ENCODE measurements at regions not wholly inside any gene's neighbourhood (a gene's known extent, or its start where the extent isn't known, plus 50 kb on each side); places are given as distances from the start of the nearest gene placed in this dataset.

- intact Hi-C loops (cut with micrococcal nuclease; ENCODE audit: unreplicated experiment) = no loop called here
- H3K27me3 ChIP-seq (replicated peaks; ENCODE audit: control insufficient read depth, insufficient read depth, low read length) = no peaks in the 10 kb centered on the region
- Mint-ChIP-seq H3K36me3 (ENCODE audit: insufficient read depth, unreplicated experiment) (no peaks in the 10 kb centered on the region), H3K27ac (ENCODE audit: unreplicated experiment) (no peak overlapping the region), H3K4me3 (ENCODE audit: unreplicated experiment) (no peak overlapping the region), H3K4me1 (ENCODE audit: low read depth, unreplicated experiment) (peaks cover 23% of the 10 kb centered on the region), H3K27me3 (ENCODE audit: insufficient read depth, unreplicated experiment) (no peaks in the 10 kb centered on the region), H3K9me3 (ENCODE audit: unreplicated experiment) (no peaks in the 10 kb centered on the region)
- no peak for DNase-seq
- CTCF ChIA-PET = interaction anchor here (0.6 kb wide), 1 partner anchor 299 kb away, joined by 6 read pairs; no protein-coding TSS in a partner anchor
- no TSS peak for BruUV-seq (replicated peaks)
- H3K36me3 ChIP-seq (ENCODE audit: control insufficient read depth, insufficient read depth, low read length) = no peaks in the 10 kb centered on the region
- TF ChIP-seq CTCF (IDR thresholded peaks at IDR 0.05; ENCODE audit: insufficient read depth in 1 of 2, low read depth in 1 of 2, low read length in 1 of 2, severe bottlenecking in 1 of 2, unreplicated experiment in 1 of 2) = no peak
- POLR2A ChIA-PET = no interaction called here
- H3K4me1 ChIP-seq = peaks cover 25% of the 10 kb centered on the region
- H3K9me3 ChIP-seq = no peaks in the 10 kb centered on the region
- no peak overlapping the region for H3K4me3 ChIP-seq (ENCODE audit: low read depth, low read length)
These were observed 50.4 kb upstream of the RAPH1 start for GRCh38 chr2:203585516-203585915.

GRCh38 chr2:203586206-203586605, 51.1 kb upstream of the RAPH1 start:
- no peak overlapping the region for H3K4me3 Mint-ChIP-seq (ENCODE audit: unreplicated experiment)
- H3K9me3 Mint-ChIP-seq (ENCODE audit: unreplicated experiment) = no peaks in the 10 kb centered on the region
- DNase-seq = no peak
- BruUV-seq (replicated peaks) = no TSS peak
- peaks cover 23% of the 10 kb centered on the region for H3K4me1 Mint-ChIP-seq (ENCODE audit: low read depth, unreplicated experiment)
- H3K9me3 ChIP-seq = no peaks in the 10 kb centered on the region
- intact Hi-C loops (cut with micrococcal nuclease; ENCODE audit: unreplicated experiment) = no loop called here
- peaks cover 25% of the 10 kb centered on the region for H3K4me1 ChIP-seq
- no peaks in the 10 kb centered on the region for H3K36me3 Mint-ChIP-seq (ENCODE audit: insufficient read depth, unreplicated experiment)
- H3K27ac Mint-ChIP-seq (ENCODE audit: unreplicated experiment) = no peak overlapping the region
- H3K36me3 ChIP-seq (ENCODE audit: control insufficient read depth, insufficient read depth, low read length) = no peaks in the 10 kb centered on the region
- POLR2A ChIA-PET = interaction anchor here (0.7 kb wide), 1 partner anchor 347 kb away, joined by 4 read pairs; no protein-coding TSS in a partner anchor
- TF ChIP-seq CTCF (IDR thresholded peaks at IDR 0.05; ENCODE audit: insufficient read depth in 1 of 2, low read depth in 1 of 2, low read length in 1 of 2, severe bottlenecking in 1 of 2, unreplicated experiment in 1 of 2) = no peak
- no peaks in the 10 kb centered on the region for H3K27me3 Mint-ChIP-seq (ENCODE audit: insufficient read depth, unreplicated experiment)
- no peak overlapping the region for H3K4me3 ChIP-seq (ENCODE audit: low read depth, low read length)
- CTCF ChIA-PET = no interaction called here
- no peaks in the 10 kb centered on the region for H3K27me3 ChIP-seq (replicated peaks; ENCODE audit: control insufficient read depth, insufficient read depth, low read length)

GRCh38 chr2:203586696-203587095, 51.6 kb upstream of the RAPH1 start:
- Histone ChIP-seq H3K9me3 (no peaks in the 10 kb centered on the region), H3K36me3 (ENCODE audit: control insufficient read depth, insufficient read depth, low read length) (no peaks in the 10 kb centered on the region), H3K4me3 (ENCODE audit: low read depth, low read length) (no peak overlapping the region), H3K4me1 (peaks cover 25% of the 10 kb centered on the region), H3K27me3 (replicated peaks; ENCODE audit: control insufficient read depth, insufficient read depth, low read length) (no peaks in the 10 kb centered on the region)
- no peaks in the 10 kb centered on the region for H3K36me3 Mint-ChIP-seq (ENCODE audit: insufficient read depth, unreplicated experiment)
- intact Hi-C loops (cut with micrococcal nuclease; ENCODE audit: unreplicated experiment) = no loop called here
- no peak overlapping the region for H3K27ac Mint-ChIP-seq (ENCODE audit: unreplicated experiment)
- BruUV-seq (replicated peaks) = no TSS peak
- ChIA-PET CTCF (no interaction called here), POLR2A (interaction anchor here (0.7 kb wide), 1 partner anchor 347 kb away, joined by 4 read pairs; no protein-coding TSS in a partner anchor)
- H3K4me1 Mint-ChIP-seq (ENCODE audit: low read depth, unreplicated experiment) = peaks cover 23% of the 10 kb centered on the region
- H3K4me3 Mint-ChIP-seq (ENCODE audit: unreplicated experiment) = no peak overlapping the region
- no peaks in the 10 kb centered on the region for H3K9me3 Mint-ChIP-seq (ENCODE audit: unreplicated experiment)
- DNase-seq = no peak
- H3K27me3 Mint-ChIP-seq (ENCODE audit: insufficient read depth, unreplicated experiment) = no peaks in the 10 kb centered on the region
- no peak for TF ChIP-seq CTCF (IDR thresholded peaks at IDR 0.05; ENCODE audit: insufficient read depth in 1 of 2, low read depth in 1 of 2, low read length in 1 of 2, severe bottlenecking in 1 of 2, unreplicated experiment in 1 of 2)

Data from Caco-2 (cell line).